A673 (cell line): ENCODE measurements at regions not wholly inside any gene's neighbourhood (a gene's known extent, or its start where the extent isn't known, plus 50 kb on each side); places are given as distances from the start of the nearest gene placed in this dataset.

ENCODE experiments used
- CTCF ChIP-seq: fragments of 300-800, 200-600 bp; sonication (generic); conservative IDR thresholded peaks from 2 replicates; pipeline ENCODE4 v1.5.1; 2017; ENCODE audit warnings: low read depth, mild to moderate bottlenecking, antibody characterized with exemption, low read length, moderate library complexity, mixed read lengths
- EZH2 ChIP-seq: fragments of 200-600 bp; sonication (generic); IDR thresholded peaks from 2 replicates; pipeline ENCODE4 v1.6.1; 2017; ENCODE audit warnings: borderline replicate concordance, low read depth, mild to moderate bottlenecking, mixed read lengths, antibody characterized with exemption, low read length; ENCODE audit not compliant: poor library complexity, severe bottlenecking

GRCh38 chr1:96901783-96902363 is 180.3 kb downstream of the PTBP2 start:
- TF ChIP-seq CTCF (no peak), EZH2 (no peak)
